ENCODE measurements at regions not wholly inside any gene's neighbourhood (a gene's known extent, or its start where the extent isn't known, plus 50 kb on each side); places are given as distances from the start of the nearest gene placed in this dataset.

- Histone ChIP-seq H3K9ac (ENCODE audit: low read length) (no peak overlapping the region), H3K4me3 (ENCODE audit: low read length) (no peak overlapping the region), H3K36me3 (ENCODE audit: control insufficient read depth, low read depth, low read length) (no peaks in the 10 kb centered on the region), H3K4me1 (ENCODE audit: control insufficient read depth, low read depth, low read length) (no peaks in the 10 kb centered on the region), H3K27ac (ENCODE audit: low read length) (no peak overlapping the region), H3K27me3 (ENCODE audit: control insufficient read depth, insufficient read depth, low read length) (no peaks in the 10 kb centered on the region), H3K9me3 (ENCODE audit: control insufficient read depth, low read depth, low read length) (no peaks in the 10 kb centered on the region)
Observed at GRCh38 chr13:99041337-99041736, 63.5 kb upstream of the DOCK9 start.

DNA sequence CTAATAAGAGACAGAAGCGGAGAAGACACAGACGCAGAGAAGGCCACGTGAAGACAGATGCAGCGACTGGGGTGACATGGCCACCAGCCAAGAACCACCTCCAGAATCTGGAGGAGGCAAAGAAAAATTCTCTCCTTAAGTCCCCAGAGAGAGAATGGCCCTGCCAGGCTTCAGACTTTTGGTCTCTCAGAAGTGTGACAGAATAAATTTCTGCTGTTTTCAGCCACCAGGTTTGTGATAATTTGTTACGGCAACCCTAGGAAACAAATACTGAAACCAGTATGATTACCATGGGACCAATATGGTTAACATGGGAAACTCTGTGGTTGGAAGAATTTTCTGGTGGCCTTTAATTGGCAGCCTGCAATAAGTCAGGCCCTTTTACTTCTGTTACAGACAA is 63.9 kb upstream of the DOCK9 start:
- Histone ChIP-seq H3K9me3 (ENCODE audit: control insufficient read depth, low read depth, low read length) (no peaks in the 10 kb centered on the region), H3K4me3 (ENCODE audit: low read length) (no peak overlapping the region), H3K4me1 (ENCODE audit: control insufficient read depth, low read depth, low read length) (no peaks in the 10 kb centered on the region), H3K36me3 (ENCODE audit: control insufficient read depth, low read depth, low read length) (no peaks in the 10 kb centered on the region), H3K27me3 (ENCODE audit: control insufficient read depth, insufficient read depth, low read length) (no peaks in the 10 kb centered on the region), H3K9ac (ENCODE audit: low read length) (no peak overlapping the region), H3K27ac (ENCODE audit: low read length) (no peak overlapping the region)

DNA sequence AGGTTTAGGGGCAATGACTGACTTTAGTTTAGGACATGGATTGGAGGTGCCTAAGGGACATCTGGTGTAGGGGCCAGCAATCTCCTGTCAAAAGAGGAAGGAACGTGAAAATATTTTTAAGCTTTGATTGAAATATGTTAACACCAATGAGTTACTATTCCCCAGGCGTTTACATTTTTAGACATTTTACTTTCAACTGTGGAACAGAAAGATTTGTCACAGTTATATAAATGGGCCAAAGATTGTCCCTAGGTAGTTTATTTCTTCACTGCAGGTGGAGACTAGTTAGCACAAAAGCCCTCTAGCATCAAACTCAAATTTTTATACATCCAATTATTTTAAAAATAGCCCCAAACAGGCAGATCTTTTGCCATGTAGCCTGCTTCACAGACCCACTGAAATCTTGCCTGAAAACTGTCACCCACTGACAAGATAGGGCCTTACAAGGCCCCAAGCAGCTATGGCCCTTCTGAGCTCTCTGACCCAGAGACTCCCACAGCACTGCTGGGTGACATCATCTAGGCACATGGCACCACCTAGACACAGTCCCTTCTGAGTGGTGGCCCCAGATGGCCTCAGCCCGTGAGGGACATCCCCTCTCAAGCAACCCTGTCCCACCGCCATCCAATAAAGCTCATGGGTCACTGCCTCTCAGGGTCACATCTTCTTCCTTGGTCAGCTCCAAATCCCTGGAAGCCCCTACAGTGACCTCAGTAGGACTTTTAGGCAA is 64.8 kb upstream of the DOCK9 start:
- no peaks in the 10 kb centered on the region for H3K27me3 ChIP-seq (ENCODE audit: control insufficient read depth, insufficient read depth, low read length)
- no peak overlapping the region for H3K27ac ChIP-seq (ENCODE audit: low read length)
- no peaks in the 10 kb centered on the region for H3K4me1 ChIP-seq (ENCODE audit: control insufficient read depth, low read depth, low read length)
- no peak overlapping the region for H3K4me3 ChIP-seq (ENCODE audit: low read length)
- H3K36me3 ChIP-seq (ENCODE audit: control insufficient read depth, low read depth, low read length), result no peaks in the 10 kb centered on the region
- H3K9ac ChIP-seq (ENCODE audit: low read length), result no peak overlapping the region
- no peaks in the 10 kb centered on the region for H3K9me3 ChIP-seq (ENCODE audit: control insufficient read depth, low read depth, low read length)

DNA sequence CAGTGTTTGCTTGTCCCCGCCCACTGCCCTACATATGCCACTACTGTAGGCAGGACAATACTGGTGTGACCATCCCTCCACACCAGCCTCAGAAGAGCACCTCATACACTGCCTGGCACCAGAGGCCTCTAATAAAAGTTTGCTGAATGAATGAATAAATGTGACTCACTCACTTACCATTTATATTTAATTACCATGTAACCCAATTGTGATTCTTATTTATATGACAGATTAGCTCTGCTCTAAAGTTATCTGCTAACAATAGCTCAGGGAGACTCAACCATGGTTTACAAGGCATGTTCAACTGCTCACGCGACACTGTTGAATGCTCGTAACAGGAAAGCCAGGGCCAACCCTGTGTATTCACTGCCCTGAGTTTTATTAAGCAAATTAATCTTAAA is 66.0 kb upstream of the DOCK9 start:
- H3K27me3 ChIP-seq (ENCODE audit: control insufficient read depth, insufficient read depth, low read length), result no peaks in the 10 kb centered on the region

GRCh38 chr13:99044764-99045163 is 66.9 kb upstream of the DOCK9 start:
- H3K27ac ChIP-seq (ENCODE audit: low read length), result no peak overlapping the region
- H3K27me3 ChIP-seq (ENCODE audit: control insufficient read depth, insufficient read depth, low read length), result no peaks in the 10 kb centered on the region
- H3K4me3 ChIP-seq (ENCODE audit: low read length), result no peak overlapping the region

More for the DNA sequence above, 66.0 kb upstream of the DOCK9 start:
- Histone ChIP-seq H3K4me3 (ENCODE audit: low read length) (no peak overlapping the region), H3K27ac (ENCODE audit: low read length) (no peak overlapping the region), H3K9me3 (ENCODE audit: control insufficient read depth, low read depth, low read length) (no peaks in the 10 kb centered on the region), H3K36me3 (ENCODE audit: control insufficient read depth, low read depth, low read length) (no peaks in the 10 kb centered on the region), H3K4me1 (ENCODE audit: control insufficient read depth, low read depth, low read length) (no peaks in the 10 kb centered on the region), H3K9ac (ENCODE audit: low read length) (no peak overlapping the region)

GRCh38 chr13:99045396-99045795 is 67.5 kb upstream of the DOCK9 start:
- no peaks in the 10 kb centered on the region for H3K36me3 ChIP-seq (ENCODE audit: control insufficient read depth, low read depth, low read length)
- H3K27ac ChIP-seq (ENCODE audit: low read length), result no peak overlapping the region
- no peaks in the 10 kb centered on the region for H3K4me1 ChIP-seq (ENCODE audit: control insufficient read depth, low read depth, low read length)
- H3K9me3 ChIP-seq (ENCODE audit: control insufficient read depth, low read depth, low read length), result no peaks in the 10 kb centered on the region
- no peaks in the 10 kb centered on the region for H3K27me3 ChIP-seq (ENCODE audit: control insufficient read depth, insufficient read depth, low read length)
- no peak overlapping the region for H3K9ac ChIP-seq (ENCODE audit: low read length)
- no peak overlapping the region for H3K4me3 ChIP-seq (ENCODE audit: low read length)

More at GRCh38 chr13:99044764-99045163, 66.9 kb upstream of the DOCK9 start:
- Histone ChIP-seq H3K9me3 (ENCODE audit: control insufficient read depth, low read depth, low read length) (no peaks in the 10 kb centered on the region), H3K36me3 (ENCODE audit: control insufficient read depth, low read depth, low read length) (no peaks in the 10 kb centered on the region), H3K4me1 (ENCODE audit: control insufficient read depth, low read depth, low read length) (no peaks in the 10 kb centered on the region), H3K9ac (ENCODE audit: low read length) (no peak overlapping the region)

- Histone ChIP-seq H3K27me3 (ENCODE audit: control insufficient read depth, insufficient read depth, low read length) (no peaks in the 10 kb centered on the region), H3K4me1 (ENCODE audit: control insufficient read depth, low read depth, low read length) (no peaks in the 10 kb centered on the region), H3K36me3 (ENCODE audit: control insufficient read depth, low read depth, low read length) (no peaks in the 10 kb centered on the region), H3K9me3 (ENCODE audit: control insufficient read depth, low read depth, low read length) (no peaks in the 10 kb centered on the region), H3K9ac (ENCODE audit: low read length) (no peak overlapping the region), H3K27ac (ENCODE audit: low read length) (no peak overlapping the region), H3K4me3 (ENCODE audit: low read length) (no peak overlapping the region)
Observed at GRCh38 chr13:99046851-99047250, 69.0 kb upstream of the DOCK9 start.

GRCh38 chr13:99050983-99051488 is 73.2 kb upstream of the DOCK9 start:
- Histone ChIP-seq H3K36me3 (ENCODE audit: control insufficient read depth, low read depth, low read length) (no peaks in the 10 kb centered on the region), H3K4me1 (ENCODE audit: control insufficient read depth, low read depth, low read length) (peaks cover 4% of the 10 kb centered on the region), H3K9ac (ENCODE audit: low read length) (no peak overlapping the region), H3K4me3 (ENCODE audit: low read length) (no peak overlapping the region), H3K27ac (ENCODE audit: low read length) (no peak overlapping the region), H3K9me3 (ENCODE audit: control insufficient read depth, low read depth, low read length) (no peaks in the 10 kb centered on the region), H3K27me3 (ENCODE audit: control insufficient read depth, insufficient read depth, low read length) (no peaks in the 10 kb centered on the region)

DNA sequence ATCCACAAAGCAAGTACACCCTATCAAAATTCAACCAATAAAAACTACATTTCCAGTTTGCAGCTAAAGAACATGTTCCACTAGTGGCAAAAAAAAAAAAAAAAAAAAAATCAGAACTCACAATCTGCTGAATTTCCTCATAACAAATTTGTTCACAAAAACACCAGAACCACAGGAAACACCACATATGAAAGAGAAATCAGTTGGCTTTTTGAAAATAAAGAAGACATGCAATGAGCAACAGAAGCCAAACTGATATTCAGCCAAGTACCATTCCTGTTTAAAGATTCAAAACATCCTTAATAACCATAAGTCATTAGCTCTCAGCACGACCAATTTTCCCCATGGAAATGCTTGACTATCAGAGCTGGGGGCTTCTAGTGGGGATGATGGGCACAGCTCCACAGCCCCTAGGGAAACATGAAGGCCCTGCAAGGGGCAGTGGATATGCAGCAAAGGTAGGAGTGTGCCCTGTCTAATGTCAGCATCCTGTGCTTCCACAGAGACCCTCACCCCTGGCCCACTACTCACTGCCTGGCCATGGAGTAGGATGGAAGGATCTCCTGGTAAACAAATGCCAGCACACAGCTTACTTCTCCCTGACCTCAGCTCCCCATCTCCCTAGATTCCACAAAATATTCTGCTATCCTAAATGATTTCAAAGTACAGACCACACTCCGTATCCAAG is 74.0 kb upstream of the DOCK9 start:
- no peaks in the 10 kb centered on the region for H3K36me3 ChIP-seq (ENCODE audit: control insufficient read depth, low read depth, low read length)
- no peaks in the 10 kb centered on the region for H3K9me3 ChIP-seq (ENCODE audit: control insufficient read depth, low read depth, low read length)
- no peak overlapping the region for H3K9ac ChIP-seq (ENCODE audit: low read length)
- no peak overlapping the region for H3K27ac ChIP-seq (ENCODE audit: low read length)
- H3K4me3 ChIP-seq (ENCODE audit: low read length), result no peak overlapping the region
- H3K27me3 ChIP-seq (ENCODE audit: control insufficient read depth, insufficient read depth, low read length), result no peaks in the 10 kb centered on the region
- peaks cover 4% of the 10 kb centered on the region for H3K4me1 ChIP-seq (ENCODE audit: control insufficient read depth, low read depth, low read length)

DNA sequence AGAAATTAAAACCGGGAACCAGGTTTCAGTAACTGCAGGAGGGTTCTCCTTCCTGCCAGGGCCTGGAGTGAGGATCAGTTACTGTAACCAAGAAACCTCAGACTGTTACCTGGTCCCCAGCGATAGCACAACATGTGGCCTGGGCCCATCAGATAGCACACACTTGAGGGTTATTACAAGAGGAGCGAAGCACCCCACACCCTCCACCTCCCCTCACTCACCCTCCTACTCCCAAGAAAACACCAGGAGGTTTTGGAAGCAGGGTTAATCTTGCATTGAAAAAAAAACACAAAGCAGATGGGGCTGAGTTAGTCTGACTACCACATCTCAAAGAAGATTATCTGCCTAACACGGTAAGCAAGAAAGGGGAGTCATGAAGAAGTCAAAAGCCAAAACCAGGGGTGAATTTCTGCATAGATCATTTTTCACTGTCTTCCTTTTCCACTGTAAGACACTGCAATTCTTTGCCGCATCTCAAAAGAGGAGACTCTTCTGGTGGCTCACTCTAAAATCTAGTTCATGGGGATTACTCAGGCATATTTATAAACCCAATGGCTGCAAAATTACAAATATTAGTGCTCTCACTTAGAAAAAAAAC is 75.9 kb upstream of the DOCK9 start:
- Histone ChIP-seq H3K4me3 (ENCODE audit: low read length) (no peak overlapping the region), H3K9me3 (ENCODE audit: control insufficient read depth, low read depth, low read length) (no peaks in the 10 kb centered on the region), H3K9ac (ENCODE audit: low read length) (no peak overlapping the region), H3K27me3 (ENCODE audit: control insufficient read depth, insufficient read depth, low read length) (no peaks in the 10 kb centered on the region), H3K27ac (ENCODE audit: low read length) (no peak overlapping the region), H3K36me3 (ENCODE audit: control insufficient read depth, low read depth, low read length) (no peaks in the 10 kb centered on the region), H3K4me1 (ENCODE audit: control insufficient read depth, low read depth, low read length) (peaks cover 4% of the 10 kb centered on the region)

DNA sequence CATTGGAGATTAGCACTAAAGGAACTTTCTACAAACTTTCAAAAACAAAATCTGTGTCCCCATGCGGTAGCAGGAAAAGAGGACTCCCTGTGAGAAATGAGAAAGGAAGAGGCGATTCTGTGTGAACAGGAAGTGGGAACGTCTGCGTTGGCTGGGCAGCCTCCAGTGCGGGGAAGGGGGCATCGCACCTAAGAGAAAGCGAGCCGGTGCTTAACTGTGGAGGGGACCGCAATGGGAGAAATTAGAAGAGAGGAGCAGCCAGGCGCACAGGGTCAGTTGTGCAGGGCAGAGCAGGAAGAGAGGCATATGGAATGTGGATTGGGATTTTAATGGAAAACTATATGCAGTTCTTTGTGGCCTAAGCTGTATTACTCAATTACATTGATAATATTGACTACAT is 77.4 kb upstream of the DOCK9 start:
- H3K4me3 ChIP-seq (ENCODE audit: low read length), result no peak overlapping the region
- no peaks in the 10 kb centered on the region for H3K36me3 ChIP-seq (ENCODE audit: control insufficient read depth, low read depth, low read length)
- H3K27ac ChIP-seq (ENCODE audit: low read length), result no peak overlapping the region
- peaks cover 4% of the 10 kb centered on the region for H3K4me1 ChIP-seq (ENCODE audit: control insufficient read depth, low read depth, low read length)
- H3K9me3 ChIP-seq (ENCODE audit: control insufficient read depth, low read depth, low read length), result no peaks in the 10 kb centered on the region
- H3K27me3 ChIP-seq (ENCODE audit: control insufficient read depth, insufficient read depth, low read length), result no peaks in the 10 kb centered on the region
- no peak overlapping the region for H3K9ac ChIP-seq (ENCODE audit: low read length)

All from iPS-18a (cell line).